T-helper 2 cell (primary cell): ENCODE measurements at regions not wholly inside any gene's neighbourhood (a gene's known extent, or its start where the extent isn't known, plus 50 kb on each side); places are given as distances from the start of the nearest gene placed in this dataset.

Source experiments
- DNase-seq, 5 experiments: peaks; one replicate each; pipeline versions ENCODE4 v3.0.0 to v3.0.0-alpha.2; 2012 to 2022

DNA sequence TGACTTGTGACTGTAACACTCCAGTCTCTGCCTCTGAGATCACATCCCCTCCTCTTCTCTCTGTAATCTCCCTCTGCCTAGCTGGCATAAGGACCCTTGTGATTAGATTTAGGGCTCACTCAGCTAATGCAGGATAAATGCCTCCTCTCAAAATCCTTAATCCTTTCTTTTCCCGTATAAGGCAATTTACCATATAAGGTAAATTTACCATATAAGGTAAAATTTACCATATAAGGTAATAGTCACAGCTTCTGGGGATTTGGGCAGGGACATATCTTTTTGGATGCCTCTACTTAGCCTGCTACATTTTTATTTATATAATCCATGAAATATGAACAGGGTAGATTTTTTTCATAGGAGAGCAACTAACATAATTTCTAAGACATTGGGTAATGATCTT lies 318.0 kb upstream of the PUM3 start:
- DNase-seq, result no peak

GRCh38 chr9:3157011-3157410 lies 313.1 kb upstream of the PUM3 start:
- no peak for DNase-seq

- DNase-seq, result no peak
These were observed 308.0 kb upstream of the PUM3 start for GRCh38 chr9:3151672-3152576.

- no peak for DNase-seq
These were observed 306.2 kb upstream of the PUM3 start for GRCh38 chr9:3150074-3150473.

DNA sequence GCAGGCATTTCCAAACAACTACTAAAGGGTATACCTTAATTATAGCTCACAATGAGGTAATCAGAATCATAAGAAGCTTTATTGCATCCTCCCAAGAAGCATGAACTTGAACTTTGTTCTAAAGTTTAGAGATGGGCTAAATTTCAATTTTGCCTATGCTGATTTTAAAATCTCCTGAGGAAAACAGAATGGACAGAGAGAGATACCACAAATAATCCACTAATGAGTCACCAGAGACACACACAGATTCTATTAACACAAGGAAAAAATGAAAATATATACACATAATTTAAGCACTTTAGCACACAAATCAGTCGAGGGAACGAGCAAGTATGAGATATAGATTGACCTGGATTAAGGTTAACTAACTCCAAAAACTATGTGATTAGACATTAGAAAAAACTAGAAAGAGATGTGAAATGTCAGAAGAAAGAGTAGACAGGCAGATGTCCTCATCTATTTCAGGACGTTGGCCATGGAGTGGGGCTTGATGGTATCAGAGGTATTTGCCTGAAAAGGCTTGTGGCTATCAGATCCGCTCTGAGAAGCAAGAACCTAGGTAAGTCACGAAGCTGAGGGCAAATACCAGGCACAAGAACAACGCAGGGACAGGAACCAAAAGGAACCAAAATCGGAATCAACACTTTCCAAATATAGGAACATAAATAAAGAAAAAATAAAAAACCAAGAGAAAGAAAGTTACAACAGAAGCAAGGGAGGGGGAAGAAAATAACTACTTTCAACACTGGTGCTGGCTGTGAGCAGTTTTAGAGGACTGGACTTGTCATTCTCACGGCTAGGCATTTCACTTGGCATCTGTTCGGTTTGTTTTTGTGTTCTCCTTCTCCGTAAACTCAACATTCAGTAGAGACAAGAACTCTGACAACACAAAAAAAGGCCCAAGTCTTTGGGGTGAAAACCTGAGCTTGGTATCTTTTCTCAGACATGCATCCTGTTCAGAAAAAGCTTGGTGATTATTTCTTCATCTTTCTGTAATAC lies 294.6 kb upstream of the PUM3 start:
- DNase-seq, result no peak

DNA sequence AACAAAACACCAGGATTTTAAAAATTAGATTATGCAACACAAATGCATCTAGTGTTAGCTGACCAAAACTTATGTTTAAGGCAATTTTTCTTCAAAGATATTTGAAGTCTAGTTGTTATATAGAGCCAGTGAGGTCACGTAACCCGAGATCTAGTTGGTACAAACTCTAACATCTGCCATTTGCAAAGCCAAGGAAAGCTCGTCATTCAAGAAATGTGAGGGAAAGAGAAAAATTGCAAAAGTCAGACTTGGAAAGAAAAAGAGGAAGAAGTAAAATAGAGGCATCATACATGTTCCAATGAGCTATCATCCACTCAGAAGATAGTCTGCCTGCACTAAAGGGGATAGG lies 293.4 kb upstream of the PUM3 start:
- DNase-seq, result no peak

- DNase-seq, result no peak
These were observed 292.9 kb upstream of the PUM3 start for GRCh38 chr9:3136686-3137346.

GRCh38 chr9:3136230-3136629 lies 292.3 kb upstream of the PUM3 start:
- no peak for DNase-seq

- no peak for DNase-seq
These were observed 283.7 kb upstream of the PUM3 start for GRCh38 chr9:3127564-3127963.

DNA sequence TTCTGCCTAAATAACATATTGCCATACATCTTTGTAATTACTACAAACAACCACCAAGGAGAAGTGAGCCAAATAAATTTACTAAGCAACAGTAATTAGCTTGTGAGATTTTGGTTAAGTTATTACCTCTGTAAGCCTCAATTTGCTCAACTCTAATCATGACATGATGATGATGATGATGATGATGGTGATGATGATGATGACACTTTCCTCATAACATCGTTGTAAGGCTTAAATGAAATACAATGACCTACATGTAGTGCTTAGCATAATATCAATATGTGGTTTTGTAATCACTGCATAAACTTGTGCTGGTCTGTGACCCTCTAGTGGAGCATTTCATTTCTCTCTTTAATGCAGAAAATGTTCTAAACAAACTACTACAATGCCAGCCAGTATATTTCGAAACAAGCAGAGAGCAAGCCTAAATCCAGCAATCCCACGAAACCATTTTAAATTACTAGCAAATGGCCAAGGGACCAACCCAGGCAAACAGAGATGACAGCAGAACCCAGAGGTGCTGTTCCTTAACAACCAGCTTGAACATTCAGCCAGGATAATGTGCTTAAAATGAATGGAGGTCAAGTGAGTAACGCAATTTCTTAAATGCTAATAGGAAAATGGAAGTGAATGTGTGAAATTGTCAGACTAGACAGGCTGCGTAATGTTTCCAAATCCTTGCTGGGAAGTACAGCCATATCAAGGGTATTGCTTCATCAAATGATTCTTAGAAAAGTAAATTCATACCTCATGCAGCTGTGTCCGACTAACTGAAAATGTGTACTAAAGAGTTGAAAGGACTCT lies 281.9 kb upstream of the PUM3 start:
- DNase-seq, result no peak

DNA sequence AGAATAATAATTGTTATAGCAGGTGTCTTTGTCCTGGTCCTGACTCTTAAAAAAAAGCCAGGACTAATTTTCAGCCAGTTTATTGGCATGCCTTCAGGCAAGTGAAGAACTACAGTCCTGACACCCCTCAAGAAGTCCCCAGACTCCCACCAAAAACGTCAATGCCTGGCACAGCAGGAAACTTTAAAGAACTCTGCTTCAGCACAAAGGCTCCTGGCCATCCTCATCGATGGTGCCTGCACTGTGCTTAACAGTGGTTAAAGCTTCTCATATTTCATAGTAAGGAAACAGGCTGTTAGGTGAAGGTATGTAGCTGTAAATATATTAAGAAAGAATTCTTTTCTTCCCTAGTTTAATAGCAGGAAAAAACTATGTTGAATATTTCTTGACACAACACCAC lies 280.1 kb upstream of the PUM3 start:
- no peak for DNase-seq

DNA sequence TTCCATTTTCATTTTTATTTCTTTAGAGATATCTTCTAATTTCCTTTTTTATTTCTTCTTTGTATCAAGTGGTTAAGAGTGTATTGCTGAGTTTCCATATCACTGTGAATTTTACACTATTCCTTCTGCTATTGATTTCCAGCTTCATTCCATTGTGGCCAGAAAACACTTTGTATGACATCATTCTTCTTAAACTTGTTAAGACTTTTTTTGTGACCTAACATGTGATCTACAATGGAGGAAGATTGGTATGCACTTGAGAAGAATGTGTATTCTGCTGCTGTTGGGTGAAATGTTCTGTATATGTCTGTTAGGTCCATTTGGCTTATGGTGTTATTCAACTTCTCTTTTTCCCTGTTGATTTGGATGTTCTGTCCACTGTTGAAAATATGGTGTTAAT lies 274.2 kb upstream of the PUM3 start:
- no peak for DNase-seq

GRCh38 chr9:3099646-3100045 lies 255.8 kb upstream of the PUM3 start:
- no peak for DNase-seq

GRCh38 chr9:3088219-3088618 lies 244.3 kb upstream of the PUM3 start:
- no peak for DNase-seq

- no peak for DNase-seq
These were observed 243.8 kb upstream of the PUM3 start for GRCh38 chr9:3087697-3088096.

- no peak for DNase-seq
These were observed 237.1 kb upstream of the PUM3 start for GRCh38 chr9:3080951-3081350.

DNA sequence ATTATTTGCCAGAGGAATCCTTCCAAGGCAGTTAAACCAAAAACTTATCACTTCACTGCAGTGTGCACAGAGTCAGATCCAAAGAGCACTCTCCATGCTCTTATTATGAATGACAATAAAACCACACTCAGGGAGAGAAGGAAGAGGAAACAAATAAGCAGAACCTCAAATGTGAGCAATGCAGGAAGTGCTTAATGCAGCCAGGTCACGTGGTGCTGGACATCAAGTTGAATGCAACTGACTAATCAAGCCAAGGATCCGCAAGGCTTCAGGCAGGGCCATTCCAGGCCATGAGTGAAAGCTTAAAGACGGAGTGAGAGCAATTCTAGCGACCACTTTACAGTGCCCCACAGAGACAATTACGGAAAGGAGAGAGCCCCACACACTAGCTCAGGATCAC lies 230.4 kb upstream of the PUM3 start:
- DNase-seq, result no peak

GRCh38 chr9:3066591-3066990 lies 222.7 kb upstream of the PUM3 start:
- DNase-seq, result no peak

- DNase-seq, result no peak
These were observed 216.0 kb upstream of the PUM3 start for GRCh38 chr9:3059781-3060468.

- DNase-seq, result no peak
These were observed 214.5 kb upstream of the PUM3 start for GRCh38 chr9:3058409-3058808.

DNA sequence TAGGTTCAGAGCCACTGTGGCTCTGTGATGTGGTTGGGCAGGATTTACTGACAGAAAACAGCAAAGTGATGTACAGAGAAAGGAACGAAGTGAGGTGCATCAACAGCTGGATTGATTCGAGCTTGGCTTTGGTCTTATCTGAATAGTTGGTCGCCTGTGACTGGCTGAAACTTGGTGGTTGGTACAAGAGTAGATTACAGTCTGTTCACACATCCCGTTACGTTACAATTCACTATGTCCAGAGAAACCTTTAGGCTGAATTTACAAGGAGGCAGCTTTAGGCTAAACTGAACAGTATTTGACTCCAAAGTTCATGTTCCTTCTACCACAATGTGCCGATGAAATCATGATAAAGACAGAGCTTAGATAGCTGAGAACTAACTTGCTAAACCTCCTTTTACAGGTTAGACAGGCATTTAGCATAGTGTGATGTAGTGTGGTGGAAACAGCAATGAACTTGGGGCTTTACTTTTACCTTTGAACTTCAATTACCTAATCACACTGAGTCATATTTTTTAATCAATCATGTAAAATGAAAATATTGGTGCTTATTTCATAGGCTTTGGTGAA lies 210.2 kb upstream of the PUM3 start:
- no peak for DNase-seq
